DMS 273 treated with DMSO at 0.1 percent for 48 hours (cell line): ENCODE measurements at regions not wholly inside any gene's neighbourhood (a gene's known extent, or its start where the extent isn't known, plus 50 kb on each side); places are given as distances from the start of the nearest gene placed in this dataset.

Experiments
- DNase-seq: peaks from one replicate; lab custom pipeline; 2025; lab: John Stamatoyannopoulos, UW

DNA sequence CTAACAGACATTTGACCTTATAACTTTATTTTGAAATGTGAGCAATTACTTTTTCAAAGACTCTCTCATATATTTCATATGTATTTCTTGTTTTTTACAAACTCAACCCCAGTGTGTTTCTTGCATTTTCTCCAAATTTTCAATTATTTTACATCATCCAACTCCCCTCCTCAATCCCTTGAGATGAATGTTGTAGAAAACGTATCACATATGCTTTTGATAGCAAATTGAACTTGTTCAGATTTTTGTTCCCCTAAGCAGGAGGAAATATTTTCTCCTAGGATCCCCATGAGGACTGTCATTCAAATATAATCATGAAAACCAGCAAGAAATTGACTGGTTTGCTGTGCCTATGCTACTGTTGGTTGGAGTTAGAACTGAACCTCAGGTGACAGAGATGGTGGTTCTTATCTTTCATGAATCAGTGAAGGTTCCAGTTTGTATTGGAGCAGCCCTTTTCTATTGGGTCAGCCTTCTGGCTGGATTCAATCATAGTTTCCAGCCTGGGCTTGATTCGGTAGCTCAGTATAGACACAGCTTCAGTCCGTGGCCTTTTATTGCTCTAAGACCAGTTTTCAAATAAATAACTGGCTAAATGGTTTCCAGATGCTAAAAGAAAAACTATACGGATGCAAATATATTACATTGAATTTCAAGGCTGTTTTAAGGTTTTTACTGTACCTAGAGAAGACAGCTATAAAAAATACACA is 591.0 kb downstream of the EPHA4 start:
- no peak for DNase-seq

- no peak for DNase-seq
Measured at GRCh38 chr2:220981926-220982325, 590.2 kb downstream of the EPHA4 start.

- no peak for DNase-seq
Measured at GRCh38 chr2:220985561-220985960, 586.5 kb downstream of the EPHA4 start.

DNA sequence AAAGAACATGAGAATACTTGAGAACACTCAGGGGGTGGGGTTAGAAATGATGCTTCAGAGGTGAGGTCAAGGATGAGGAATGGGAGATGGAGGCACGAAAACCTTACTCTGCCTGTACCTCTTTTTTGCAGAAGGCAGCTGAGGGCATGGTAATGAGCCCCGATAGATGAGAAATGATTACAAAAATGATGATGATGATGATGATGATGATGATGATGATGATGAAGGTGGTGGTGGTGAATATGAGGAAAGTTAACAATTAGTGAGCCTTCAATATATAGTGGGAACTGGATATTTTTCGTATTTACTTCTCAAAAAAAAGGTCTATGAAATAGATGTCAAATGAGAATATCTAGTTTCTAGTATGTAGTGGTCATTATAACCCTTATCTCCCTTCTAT is 584.3 kb downstream of the EPHA4 start:
- no peak for DNase-seq

DNA sequence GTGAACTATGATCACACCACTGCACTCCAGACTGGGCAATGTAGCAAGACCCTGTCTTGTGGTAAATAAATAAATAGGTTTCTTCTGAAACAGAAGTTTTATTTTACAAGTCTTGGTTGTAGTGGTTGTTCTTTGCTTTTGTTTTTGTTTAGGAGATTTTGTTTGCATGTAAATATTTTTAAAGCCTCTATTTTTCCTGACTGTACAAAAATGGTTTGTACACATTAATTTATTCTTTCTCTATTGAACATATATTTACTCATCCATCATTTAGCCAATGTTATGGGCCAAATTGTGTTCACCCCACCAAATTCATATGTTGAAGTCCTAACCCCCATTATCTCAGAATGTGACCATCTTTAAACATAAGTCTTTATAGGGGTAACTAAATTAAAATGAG is 580.1 kb downstream of the EPHA4 start:
- no peak for DNase-seq

DNA sequence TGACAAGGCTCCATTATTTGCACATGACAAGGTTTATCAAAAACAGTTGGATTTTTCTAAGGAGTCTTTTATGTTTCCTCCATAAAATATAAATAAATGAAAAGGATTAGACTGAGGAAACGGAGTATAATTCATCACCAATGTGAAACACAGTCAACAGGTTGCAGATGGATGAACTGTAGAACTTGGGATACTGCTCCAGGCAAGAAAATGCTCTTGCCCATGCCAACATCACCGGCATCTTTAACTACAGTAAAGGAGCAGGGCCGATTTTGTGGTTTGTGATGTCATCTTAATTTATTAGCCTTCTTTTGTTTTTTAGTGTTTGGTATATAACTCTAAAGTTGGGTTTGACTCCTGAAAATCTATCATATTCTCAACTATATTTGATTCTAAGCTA is 577.3 kb downstream of the EPHA4 start:
- no peak for DNase-seq

DNA sequence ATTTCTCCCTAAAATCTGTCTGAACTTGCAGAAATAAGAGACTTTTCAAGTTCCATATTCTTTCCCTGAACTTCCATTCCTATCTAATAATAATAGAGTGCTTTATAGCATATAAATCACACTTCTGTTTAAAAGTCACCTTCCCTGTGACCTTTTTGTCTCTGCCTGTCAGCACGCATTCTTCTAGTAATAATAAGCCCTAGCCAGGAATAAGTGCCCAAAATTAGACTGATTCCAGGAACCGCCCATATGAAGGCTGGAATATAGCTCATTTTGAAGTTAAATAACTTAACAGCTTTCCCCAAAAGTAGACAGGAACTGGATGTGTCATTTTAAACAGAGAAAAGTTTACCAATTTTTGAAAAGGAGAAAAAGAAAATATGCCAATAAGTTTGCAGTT is 576.5 kb downstream of the EPHA4 start:
- DNase-seq = no peak

GRCh38 chr2:220998156-220998555 is 573.9 kb downstream of the EPHA4 start:
- no peak for DNase-seq

DNA sequence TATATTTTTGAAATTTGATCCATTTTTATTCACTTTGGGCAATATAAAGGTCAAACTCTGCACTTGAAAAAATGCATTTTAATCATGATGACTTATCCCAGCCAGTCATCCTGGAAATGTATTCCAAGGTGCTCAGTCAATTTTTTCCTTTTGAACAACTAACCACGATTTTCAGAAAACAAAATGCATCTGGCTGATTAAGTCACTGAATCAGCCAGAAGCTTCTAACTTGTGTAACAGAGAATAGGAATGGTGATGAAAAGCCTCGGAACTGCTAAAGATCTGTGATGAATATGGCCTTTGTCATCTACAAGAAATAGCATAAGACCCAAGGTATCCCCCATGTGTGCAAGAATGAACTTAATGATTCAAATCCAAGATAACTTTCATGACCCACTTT is 572.7 kb downstream of the EPHA4 start:
- DNase-seq = no peak

DNA sequence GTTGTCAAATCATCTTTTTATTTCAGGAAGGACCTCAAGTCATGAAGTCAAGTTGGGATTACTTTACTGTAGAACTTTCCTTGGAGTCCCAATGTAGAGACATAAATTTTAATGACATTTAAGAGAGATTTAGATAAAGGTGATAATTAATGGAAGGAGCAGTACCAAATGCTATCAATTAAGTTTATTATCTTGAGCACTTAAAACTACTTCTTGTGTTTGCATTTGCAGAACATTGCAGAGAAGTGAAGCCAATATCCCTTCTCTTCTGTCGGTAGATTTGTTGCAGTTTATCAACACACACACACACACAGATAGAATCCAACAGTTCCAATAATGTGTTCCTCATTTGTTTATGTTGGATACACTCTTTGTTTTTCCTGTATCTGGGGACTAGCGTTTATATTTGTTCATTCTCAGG is 570.7 kb downstream of the EPHA4 start:
- no peak for DNase-seq

DNA sequence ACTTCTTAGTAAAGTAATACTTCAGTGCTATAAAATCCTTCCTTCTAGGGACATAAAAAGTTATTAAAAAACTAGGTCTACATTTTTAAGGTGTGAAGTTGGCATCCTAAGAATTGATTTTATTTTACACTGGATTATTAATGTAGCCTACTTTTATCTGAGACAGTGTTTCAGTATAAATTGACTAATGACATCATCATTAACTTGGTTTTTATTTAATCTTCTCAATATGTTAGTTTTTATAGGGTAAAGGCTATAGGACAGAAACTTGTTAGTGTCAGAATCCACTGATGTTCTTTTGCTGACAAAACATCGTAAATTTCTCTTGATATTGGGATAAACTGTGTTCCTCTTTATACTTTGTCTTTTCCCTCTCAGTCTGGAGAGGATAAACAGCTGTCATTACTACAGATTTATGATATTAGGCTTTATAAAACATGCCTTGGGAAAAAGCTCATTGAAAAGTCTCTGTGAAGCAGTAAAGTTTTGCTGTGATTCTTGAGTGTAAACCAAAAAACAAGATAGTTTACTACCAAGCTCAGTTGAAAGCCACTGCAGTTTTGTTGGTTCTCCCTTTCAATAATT is 569.9 kb downstream of the EPHA4 start:
- no peak for DNase-seq

- no peak for DNase-seq
Measured at GRCh38 chr2:221005338-221005737, 566.8 kb downstream of the EPHA4 start.

GRCh38 chr2:221006084-221006483 is 566.0 kb downstream of the EPHA4 start:
- no peak for DNase-seq

GRCh38 chr2:221016551-221016950 is 555.6 kb downstream of the EPHA4 start:
- no peak for DNase-seq

DNA sequence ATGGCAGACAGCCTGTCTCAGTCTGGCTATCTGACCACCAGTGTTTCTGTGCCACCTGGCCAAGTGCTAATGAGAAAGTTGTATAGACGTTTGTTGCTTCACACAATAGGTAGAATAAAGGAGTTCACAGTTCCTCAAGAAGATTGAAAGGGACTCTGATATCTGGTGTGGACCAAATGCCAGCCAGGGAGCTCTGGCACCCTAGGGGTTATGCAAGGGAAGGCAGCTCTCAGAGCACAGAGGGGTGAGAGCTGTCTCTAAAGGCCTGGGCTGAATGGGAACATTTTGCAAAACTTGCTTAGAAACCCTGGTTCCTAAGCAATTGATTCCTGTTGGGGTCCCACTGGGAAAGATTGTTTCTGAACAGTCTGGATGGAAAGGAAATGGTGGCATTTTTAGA is 553.8 kb downstream of the EPHA4 start:
- DNase-seq = no peak

GRCh38 chr2:221019668-221020067 is 552.4 kb downstream of the EPHA4 start:
- DNase-seq = no peak

GRCh38 chr2:221022554-221022953 is 549.5 kb downstream of the EPHA4 start:
- no peak for DNase-seq

- no peak for DNase-seq
Measured at GRCh38 chr2:221025398-221025797, 546.7 kb downstream of the EPHA4 start.

DNA sequence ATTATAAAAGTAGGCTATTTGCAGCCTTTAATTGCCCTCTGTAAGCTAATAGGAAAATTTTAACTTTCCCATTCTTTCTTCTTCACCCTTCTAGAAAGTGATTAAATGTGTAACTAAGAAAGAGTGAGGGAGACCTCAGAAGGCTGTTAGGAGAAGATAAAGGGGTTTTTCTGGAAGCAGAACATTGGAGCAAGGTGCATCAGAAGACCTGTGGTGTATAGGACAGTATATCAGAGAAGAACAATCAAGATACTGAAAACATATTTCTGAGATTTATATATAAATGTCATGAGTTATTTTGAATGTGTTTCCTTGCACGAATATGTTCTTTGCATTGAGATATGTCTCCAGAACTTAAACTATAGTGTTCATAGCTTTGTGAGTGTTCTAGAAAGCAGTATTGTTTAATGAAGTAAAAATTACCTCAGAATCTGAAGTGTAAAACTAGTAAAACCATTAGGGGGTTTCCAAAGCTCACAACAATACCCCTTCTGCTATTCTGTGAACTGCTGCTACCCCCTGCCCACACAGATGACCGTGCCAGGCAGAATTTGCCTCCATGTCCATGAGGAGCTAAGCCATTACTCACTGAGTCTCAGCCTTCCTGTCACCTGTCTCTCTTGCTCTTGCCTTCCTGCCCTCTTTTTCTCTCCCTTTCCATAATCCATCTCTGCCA is 537.9 kb downstream of the EPHA4 start:
- no peak for DNase-seq

- DNase-seq = no peak
Measured at GRCh38 chr2:221034973-221035372, 537.1 kb downstream of the EPHA4 start.

GRCh38 chr2:221042926-221043325 is 529.2 kb downstream of the EPHA4 start:
- no peak for DNase-seq

- no peak for DNase-seq
Measured at GRCh38 chr2:221044781-221045180, 527.3 kb downstream of the EPHA4 start.

DNA sequence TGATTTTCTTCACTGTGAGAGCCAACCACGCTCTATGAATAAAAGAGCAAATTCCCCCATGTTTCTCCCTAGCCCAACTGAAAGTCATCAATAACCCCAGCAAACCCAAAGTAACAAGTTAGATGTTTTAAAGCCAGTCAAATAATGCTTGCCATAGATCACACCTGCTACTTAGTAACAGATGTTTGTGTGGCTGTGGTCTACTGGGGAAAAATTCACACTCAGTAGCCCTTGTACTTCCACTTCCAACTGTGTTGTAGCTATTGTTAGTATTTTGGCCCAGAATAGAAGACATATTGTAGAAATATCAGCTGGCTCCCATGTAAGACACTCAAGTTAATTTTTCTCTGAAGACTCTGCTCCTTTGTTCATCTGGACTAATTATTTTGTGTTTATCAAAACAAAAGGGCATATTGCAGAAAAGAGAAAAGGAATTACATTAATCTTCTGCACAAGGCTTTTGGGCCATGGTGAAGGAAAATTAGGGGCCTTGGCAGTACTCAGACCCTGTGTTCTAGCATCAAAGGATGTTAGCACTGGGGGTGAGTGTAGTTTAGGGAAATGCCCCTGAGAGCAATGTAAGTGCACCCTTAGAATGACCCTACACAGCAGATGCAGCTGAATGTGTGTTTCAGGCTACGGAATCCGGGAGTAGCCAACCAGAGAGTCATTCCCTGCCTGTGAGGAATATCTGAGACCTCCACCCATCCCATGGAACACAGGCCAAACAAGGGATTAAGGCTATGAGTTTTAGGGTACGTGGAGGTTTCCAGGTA is 521.9 kb downstream of the EPHA4 start:
- DNase-seq = no peak
